ENCODE measurements at regions not wholly inside any gene's neighbourhood (a gene's known extent, or its start where the extent isn't known, plus 50 kb on each side); places are given as distances from the start of the nearest gene placed in this dataset.

GRCh38 chr2:41707790-41708451, 339.9 kb upstream of the PKDCC start:
- no peak for DNase-seq
- no peaks in the 10 kb centered on the region; the same call in 1 of the 2 replicates for H3K9me3 ChIP-seq (ENCODE audit: insufficient read depth, low read depth)
- H3K9me2 ChIP-seq (ENCODE audit: insufficient read depth) = no peaks in the 10 kb centered on the region
- CTCF ChIA-PET = no interaction called here
- intact Hi-C loops (cut with micrococcal nuclease; ENCODE audit: unreplicated experiment) = no loop called here
- H3K27ac ChIP-seq = no peak overlapping the region
- no peak overlapping the region for H2AFZ ChIP-seq
- H3K36me3 ChIP-seq (ENCODE audit: low read depth) = no peaks in the 10 kb centered on the region
- H3K4me3 ChIP-seq = no peak overlapping the region
- no peaks in the 10 kb centered on the region for H3K27me3 ChIP-seq (ENCODE audit: insufficient read depth, low read depth)
- no peaks in the 10 kb centered on the region for H3F3A ChIP-seq (ENCODE audit: insufficient read depth, low read depth)
- TF ChIP-seq EZH2 (IDR thresholded peaks at IDR 0.05; ENCODE audit: low read depth) (no peak), CTCF (conservative IDR thresholded peaks at IDR 0.05) (no peak)
- BruUV-seq (replicated peaks) = no TSS peak
- H4K20me1 ChIP-seq (ENCODE audit: insufficient read depth) = no peaks in the 10 kb centered on the region
- POLR2A ChIA-PET (ENCODE audit: unreplicated experiment) = no interaction called here
- no peaks in the 10 kb centered on the region for H3K79me2 ChIP-seq (ENCODE audit: low read depth)
- no peaks in the 10 kb centered on the region for H3K4me1 ChIP-seq (replicated peaks; ENCODE audit: insufficient read depth)
- no peak overlapping the region for H3K4me2 ChIP-seq

GRCh38 chr2:41709702-41710599, 337.9 kb upstream of the PKDCC start:
- Histone ChIP-seq H3K4me3 (no peak overlapping the region), H3K27ac (no peak overlapping the region), H3K9me2 (ENCODE audit: insufficient read depth) (no peaks in the 10 kb centered on the region), H4K20me1 (ENCODE audit: insufficient read depth) (no peaks in the 10 kb centered on the region), H3K79me2 (ENCODE audit: low read depth) (no peaks in the 10 kb centered on the region), H3K36me3 (ENCODE audit: low read depth) (no peaks in the 10 kb centered on the region), H3F3A (ENCODE audit: insufficient read depth, low read depth) (no peaks in the 10 kb centered on the region), H2AFZ (no peak overlapping the region), H3K27me3 (ENCODE audit: insufficient read depth, low read depth) (no peaks in the 10 kb centered on the region), H3K4me2 (no peak overlapping the region), H3K4me1 (replicated peaks; ENCODE audit: insufficient read depth) (no peaks in the 10 kb centered on the region), H3K9me3 (ENCODE audit: insufficient read depth, low read depth) (no peaks in the 10 kb centered on the region; the same call in 1 of the 2 replicates)
- TF ChIP-seq CTCF (conservative IDR thresholded peaks at IDR 0.05) = no peak
- TF ChIP-seq EZH2 (IDR thresholded peaks at IDR 0.05; ENCODE audit: low read depth) = no peak
- ChIA-PET POLR2A (ENCODE audit: unreplicated experiment) (no interaction called here), CTCF (no interaction called here)
- intact Hi-C loops (cut with micrococcal nuclease; ENCODE audit: unreplicated experiment) = no loop called here
- DNase-seq = peak in 1 of 2 experiments; percentile 46
- BruUV-seq (replicated peaks) = no TSS peak

- DNase-seq = no peak
- intact Hi-C loops (cut with micrococcal nuclease; ENCODE audit: unreplicated experiment) = no loop called here
- no peak overlapping the region for H3K4me3 ChIP-seq
- H3K27ac ChIP-seq = no peak overlapping the region
- ChIA-PET POLR2A (ENCODE audit: unreplicated experiment) (no interaction called here), CTCF (no interaction called here)
- H2AFZ ChIP-seq = no peak overlapping the region
- no peaks in the 10 kb centered on the region for H4K20me1 ChIP-seq (ENCODE audit: insufficient read depth)
- H3K4me2 ChIP-seq = no peak overlapping the region
- H3K9me3 ChIP-seq (ENCODE audit: insufficient read depth, low read depth) = no peaks in the 10 kb centered on the region; the same call in 1 of the 2 replicates
- H3K27me3 ChIP-seq (ENCODE audit: insufficient read depth, low read depth) = no peaks in the 10 kb centered on the region
- H3K79me2 ChIP-seq (ENCODE audit: low read depth) = no peaks in the 10 kb centered on the region
- no peak for TF ChIP-seq CTCF (conservative IDR thresholded peaks at IDR 0.05)
- TF ChIP-seq EZH2 (IDR thresholded peaks at IDR 0.05; ENCODE audit: low read depth) = no peak
- BruUV-seq (replicated peaks) = no TSS peak
- no peaks in the 10 kb centered on the region for H3K36me3 ChIP-seq (ENCODE audit: low read depth)
- no peaks in the 10 kb centered on the region for H3K9me2 ChIP-seq (ENCODE audit: insufficient read depth)
- 0 out of 2 replicates have a peak, but pooled peaks cover 2% of the 10 kb centered on the region for H3K4me1 ChIP-seq (replicated peaks; ENCODE audit: insufficient read depth)
- no peaks in the 10 kb centered on the region for H3F3A ChIP-seq (ENCODE audit: insufficient read depth, low read depth)
Observed at GRCh38 chr2:41710944-41711343, 336.9 kb upstream of the PKDCC start.

Data from PC-9 (cell line).